ENCODE measurements at regions not wholly inside any gene's neighbourhood (a gene's known extent, or its start where the extent isn't known, plus 50 kb on each side); places are given as distances from the start of the nearest gene placed in this dataset.

GRCh38 chr7:131105799-131106680 is 221.6 kb upstream of the MKLN1 start:
- H3K9me3 ChIP-seq (ENCODE audit: control insufficient read depth, low read length, poor library complexity, severe bottlenecking): no peaks in the 10 kb centered on the region
- no peaks in the 10 kb centered on the region for H3K27me3 Mint-ChIP-seq
- peak overlapping the region; percentile 98 for H3K4me3 Mint-ChIP-seq
- H3K27ac Mint-ChIP-seq: peak overlapping the region; percentile 99
- peak; percentile 63 for ATAC-seq
- H3K4me1 Mint-ChIP-seq: peaks cover 70% of the 10 kb centered on the region
- DNase-seq: peak; percentile 79 to 87 (median 83)
- peaks cover 23% of the 10 kb centered on the region for H3K36me3 Mint-ChIP-seq (ENCODE audit: low read depth)

GRCh38 chr7:131106681-131107336 is 220.9 kb upstream of the MKLN1 start:
- peak; percentile 41 to 53 (median 45) for DNase-seq
- H3K27me3 Mint-ChIP-seq: no peaks in the 10 kb centered on the region
- peak; percentile 3 for ATAC-seq
- H3K36me3 Mint-ChIP-seq (ENCODE audit: low read depth): peaks cover 23% of the 10 kb centered on the region
- H3K4me3 Mint-ChIP-seq: peak overlapping the region; percentile 98
- H3K4me1 Mint-ChIP-seq: peaks cover 69% of the 10 kb centered on the region
- no peaks in the 10 kb centered on the region for H3K9me3 ChIP-seq (ENCODE audit: control insufficient read depth, low read length, poor library complexity, severe bottlenecking)
- peak overlapping the region; percentile 99 for H3K27ac Mint-ChIP-seq

- DNase-seq (peak; percentile 34 to 60 (median 55)), ATAC-seq (peak; percentile 41)
- Mint-ChIP-seq H3K36me3 (ENCODE audit: low read depth) (peaks cover 21% of the 10 kb centered on the region), H3K27me3 (no peaks in the 10 kb centered on the region), H3K4me1 (peaks cover 61% of the 10 kb centered on the region), H3K27ac (peak overlapping the region; percentile 99), H3K4me3 (peak overlapping the region; percentile 98)
- H3K9me3 ChIP-seq (ENCODE audit: control insufficient read depth, low read length, poor library complexity, severe bottlenecking): no peaks in the 10 kb centered on the region
Measured at GRCh38 chr7:131107337-131108211, 220.1 kb upstream of the MKLN1 start.

GRCh38 chr7:131108212-131108940 is 219.3 kb upstream of the MKLN1 start:
- Mint-ChIP-seq H3K36me3 (ENCODE audit: low read depth) (peaks cover 24% of the 10 kb centered on the region), H3K4me3 (peak overlapping the region; percentile 98), H3K4me1 (peaks cover 61% of the 10 kb centered on the region), H3K27me3 (no peaks in the 10 kb centered on the region), H3K27ac (peak overlapping the region; percentile 99)
- peak; percentile 35 for ATAC-seq
- H3K9me3 ChIP-seq (ENCODE audit: control insufficient read depth, low read length, poor library complexity, severe bottlenecking): no peaks in the 10 kb centered on the region
- DNase-seq: peak in 2 of 3 donors; percentile 41 to 51

GRCh38 chr7:131109011-131109758 is 218.5 kb upstream of the MKLN1 start:
- peak overlapping the region; percentile 99 for H3K27ac Mint-ChIP-seq
- no peaks in the 10 kb centered on the region for H3K9me3 ChIP-seq (ENCODE audit: control insufficient read depth, low read length, poor library complexity, severe bottlenecking)
- H3K4me1 Mint-ChIP-seq: peaks cover 53% of the 10 kb centered on the region
- H3K27me3 Mint-ChIP-seq: no peaks in the 10 kb centered on the region
- no peak for DNase-seq
- peaks cover 19% of the 10 kb centered on the region for H3K36me3 Mint-ChIP-seq (ENCODE audit: low read depth)
- ATAC-seq: no peak
- peak overlapping the region; percentile 98 for H3K4me3 Mint-ChIP-seq

- peak; percentile 3 for ATAC-seq
Measured at GRCh38 chr7:131109759-131110296, 217.8 kb upstream of the MKLN1 start.

GRCh38 chr7:131110297-131111080 is 217.2 kb upstream of the MKLN1 start:
- DNase-seq: no peak

More at GRCh38 chr7:131109759-131110296, 217.8 kb upstream of the MKLN1 start:
- H3K9me3 ChIP-seq (ENCODE audit: control insufficient read depth, low read length, poor library complexity, severe bottlenecking): no peaks in the 10 kb centered on the region
- Mint-ChIP-seq H3K4me1 (peaks cover 50% of the 10 kb centered on the region), H3K27ac (peak overlapping the region; percentile 99), H3K27me3 (no peaks in the 10 kb centered on the region), H3K4me3 (peak overlapping the region; percentile 98), H3K36me3 (ENCODE audit: low read depth) (peaks cover 18% of the 10 kb centered on the region)
- DNase-seq: peak; percentile 60 to 70 (median 69)

GRCh38 chr7:131111081-131111576 is 216.5 kb upstream of the MKLN1 start:
- Mint-ChIP-seq H3K4me3 (peak overlapping the region; percentile 98), H3K36me3 (ENCODE audit: low read depth) (peaks cover 17% of the 10 kb centered on the region), H3K27ac (peak overlapping the region; percentile 81), H3K4me1 (peaks cover 49% of the 10 kb centered on the region), H3K27me3 (no peaks in the 10 kb centered on the region)
- peak; percentile 17 for ATAC-seq
- no peaks in the 10 kb centered on the region for H3K9me3 ChIP-seq (ENCODE audit: control insufficient read depth, low read length, poor library complexity, severe bottlenecking)
- no peak for DNase-seq

More at GRCh38 chr7:131110297-131111080, 217.2 kb upstream of the MKLN1 start:
- Mint-ChIP-seq H3K4me1 (peaks cover 48% of the 10 kb centered on the region), H3K4me3 (peak overlapping the region; percentile 98), H3K27ac (peak overlapping the region; percentile 81), H3K27me3 (no peaks in the 10 kb centered on the region), H3K36me3 (ENCODE audit: low read depth) (peaks cover 17% of the 10 kb centered on the region)
- ATAC-seq: no peak
- no peaks in the 10 kb centered on the region for H3K9me3 ChIP-seq (ENCODE audit: control insufficient read depth, low read length, poor library complexity, severe bottlenecking)

- Mint-ChIP-seq H3K36me3 (ENCODE audit: low read depth) (peaks cover 12% of the 10 kb centered on the region), H3K27me3 (no peaks in the 10 kb centered on the region), H3K4me1 (peaks cover 43% of the 10 kb centered on the region), H3K27ac (peak overlapping the region; percentile 91), H3K4me3 (no peak overlapping the region)
- DNase-seq (no peak), ATAC-seq (no peak)
- no peaks in the 10 kb centered on the region for H3K9me3 ChIP-seq (ENCODE audit: control insufficient read depth, low read length, poor library complexity, severe bottlenecking)
Measured at GRCh38 chr7:131111792-131112191, 215.9 kb upstream of the MKLN1 start.

- H3K9me3 ChIP-seq (ENCODE audit: control insufficient read depth, low read length, poor library complexity, severe bottlenecking): no peaks in the 10 kb centered on the region
- ATAC-seq (no peak), DNase-seq (no peak)
- Mint-ChIP-seq H3K4me3 (no peak overlapping the region), H3K27ac (peak overlapping the region; percentile 91), H3K27me3 (no peaks in the 10 kb centered on the region), H3K4me1 (peaks cover 43% of the 10 kb centered on the region), H3K36me3 (ENCODE audit: low read depth) (peaks cover 10% of the 10 kb centered on the region)
Measured at GRCh38 chr7:131112431-131112830, 215.2 kb upstream of the MKLN1 start.

GRCh38 chr7:131115340-131115739 is 212.3 kb upstream of the MKLN1 start:
- no peaks in the 10 kb centered on the region for H3K9me3 ChIP-seq (ENCODE audit: control insufficient read depth, low read length, poor library complexity, severe bottlenecking)
- Mint-ChIP-seq H3K4me1 (peaks cover 26% of the 10 kb centered on the region), H3K27me3 (no peaks in the 10 kb centered on the region), H3K4me3 (no peak overlapping the region), H3K27ac (peak overlapping the region; percentile 81), H3K36me3 (ENCODE audit: low read depth) (peaks cover 6% of the 10 kb centered on the region)
- ATAC-seq (no peak), DNase-seq (no peak)
